ENCODE measurements at regions not wholly inside any gene's neighbourhood (a gene's known extent, or its start where the extent isn't known, plus 50 kb on each side); places are given as distances from the start of the nearest gene placed in this dataset.

GRCh38 chr1:209328196-209328595, 255.3 kb upstream of the CAMK1G start:
- no peak for TF ChIP-seq POLR2A (IDR thresholded peaks at IDR 0.05)
- TF ChIP-seq POLR2AphosphoS5 (IDR thresholded peaks at IDR 0.05; ENCODE audit: insufficient read depth in 1 of 2, low read depth in 1 of 2): no peak
- no peak for TF ChIP-seq CTCF (IDR thresholded peaks at IDR 0.05)
